ENCODE measurements at regions not wholly inside any gene's neighbourhood (a gene's known extent, or its start where the extent isn't known, plus 50 kb on each side); places are given as distances from the start of the nearest gene placed in this dataset.

GRCh38 chr14:101500061-101500460 lies 61.2 kb upstream of the DIO3 start:
- DNase-seq (ENCODE audit: low read depth in 2 of 2), result no peak

- no peak for DNase-seq (ENCODE audit: low read depth in 2 of 2)
These were observed 60.6 kb upstream of the DIO3 start for GRCh38 chr14:101500681-101501080.

DNA sequence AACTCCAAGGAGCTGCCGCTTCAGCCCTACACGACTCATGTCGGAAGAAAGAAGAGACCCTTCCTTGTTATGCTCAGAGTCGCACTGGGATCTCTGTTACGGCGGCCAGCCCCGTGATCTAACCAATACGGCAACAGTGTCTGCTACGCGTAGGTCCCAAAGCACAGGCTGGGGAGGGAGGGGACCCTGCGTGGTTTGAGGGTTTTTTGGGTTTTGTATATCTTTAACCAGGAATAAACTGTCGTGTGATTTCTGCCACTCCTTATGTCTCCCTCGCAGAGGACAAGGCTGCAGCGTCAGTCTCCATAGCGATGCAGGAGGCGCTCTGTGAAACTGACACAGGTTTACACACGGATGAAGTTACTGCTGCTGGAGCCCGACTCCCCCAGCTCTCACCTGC lies 60.0 kb upstream of the DIO3 start:
- no peak for DNase-seq (ENCODE audit: low read depth in 2 of 2)

DNA sequence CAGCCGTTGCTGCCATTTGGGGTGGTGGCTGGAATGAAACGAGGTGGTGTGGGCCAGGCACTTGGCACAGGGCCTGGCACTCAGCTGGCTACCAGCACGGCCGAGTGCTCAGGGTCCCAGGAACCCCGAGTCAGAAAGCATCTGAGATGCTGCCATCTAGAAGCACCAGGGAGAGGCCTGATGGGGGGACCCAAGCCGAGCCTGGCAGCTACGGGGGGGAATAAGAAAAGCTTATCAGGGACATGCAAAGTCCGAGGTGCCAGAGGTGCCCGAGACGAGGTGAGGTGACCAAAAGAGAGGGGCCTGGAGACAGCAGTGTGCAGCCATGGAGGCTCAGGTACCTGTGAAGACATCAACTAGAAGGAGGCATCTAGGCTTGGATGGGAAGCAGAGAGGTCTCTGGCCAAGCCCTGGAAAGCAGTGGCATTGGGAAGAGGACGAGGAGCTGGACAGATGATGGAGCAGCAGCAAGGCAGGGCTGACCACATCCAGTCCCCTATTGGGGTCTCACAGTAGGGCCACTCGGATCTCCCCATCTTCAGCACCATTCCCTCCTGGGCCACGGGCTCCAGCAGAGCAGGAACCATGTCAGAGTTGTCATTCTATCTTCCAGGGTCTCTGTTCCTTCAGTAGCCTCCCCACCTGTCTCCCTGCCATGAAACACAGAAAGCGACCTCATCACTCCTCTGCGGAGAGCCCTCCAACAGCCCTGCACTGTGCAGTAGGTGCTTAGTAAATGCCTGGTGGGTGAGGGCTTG lies 59.3 kb upstream of the DIO3 start:
- no peak for DNase-seq (ENCODE audit: low read depth in 2 of 2)

DNA sequence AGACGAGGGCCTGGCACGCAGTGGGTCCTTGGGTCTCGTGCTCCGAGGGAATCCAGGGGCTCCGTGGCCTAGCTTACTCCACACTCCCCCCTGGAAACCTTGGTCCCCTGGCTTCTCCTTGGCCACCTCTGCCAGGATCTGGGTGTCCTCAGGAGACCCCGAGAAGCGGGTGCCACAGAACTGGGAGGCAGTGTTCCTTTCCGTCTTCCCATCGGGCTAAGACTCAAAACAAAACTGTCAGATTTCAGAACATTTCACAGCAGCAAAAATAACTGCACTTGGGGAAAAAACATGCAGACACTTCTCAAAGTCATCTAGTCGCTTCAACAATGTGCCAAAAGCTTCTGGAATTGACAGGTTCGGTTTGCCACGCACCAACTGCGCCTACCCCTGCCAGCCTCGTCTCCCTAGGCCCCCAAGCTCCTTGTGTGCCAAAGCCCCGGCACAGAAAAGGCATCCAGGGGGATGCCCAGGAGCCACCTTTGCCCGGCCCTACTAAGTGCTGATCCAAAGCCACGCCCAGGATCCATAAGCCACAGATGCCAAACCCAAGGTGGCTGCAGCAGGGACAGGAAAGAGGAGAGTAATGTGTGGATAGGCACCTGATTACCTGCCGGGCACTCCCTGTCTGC lies 58.4 kb upstream of the DIO3 start:
- DNase-seq (ENCODE audit: low read depth in 2 of 2), result no peak

- no peak for DNase-seq (ENCODE audit: low read depth in 2 of 2)
These were observed 57.7 kb upstream of the DIO3 start for GRCh38 chr14:101503431-101504095.

GRCh38 chr14:101504096-101504948 lies 57.0 kb upstream of the DIO3 start:
- no peak for DNase-seq (ENCODE audit: low read depth in 2 of 2)

GRCh38 chr14:101505236-101505970 lies 55.9 kb upstream of the DIO3 start:
- no peak for DNase-seq (ENCODE audit: low read depth in 2 of 2)

DNA sequence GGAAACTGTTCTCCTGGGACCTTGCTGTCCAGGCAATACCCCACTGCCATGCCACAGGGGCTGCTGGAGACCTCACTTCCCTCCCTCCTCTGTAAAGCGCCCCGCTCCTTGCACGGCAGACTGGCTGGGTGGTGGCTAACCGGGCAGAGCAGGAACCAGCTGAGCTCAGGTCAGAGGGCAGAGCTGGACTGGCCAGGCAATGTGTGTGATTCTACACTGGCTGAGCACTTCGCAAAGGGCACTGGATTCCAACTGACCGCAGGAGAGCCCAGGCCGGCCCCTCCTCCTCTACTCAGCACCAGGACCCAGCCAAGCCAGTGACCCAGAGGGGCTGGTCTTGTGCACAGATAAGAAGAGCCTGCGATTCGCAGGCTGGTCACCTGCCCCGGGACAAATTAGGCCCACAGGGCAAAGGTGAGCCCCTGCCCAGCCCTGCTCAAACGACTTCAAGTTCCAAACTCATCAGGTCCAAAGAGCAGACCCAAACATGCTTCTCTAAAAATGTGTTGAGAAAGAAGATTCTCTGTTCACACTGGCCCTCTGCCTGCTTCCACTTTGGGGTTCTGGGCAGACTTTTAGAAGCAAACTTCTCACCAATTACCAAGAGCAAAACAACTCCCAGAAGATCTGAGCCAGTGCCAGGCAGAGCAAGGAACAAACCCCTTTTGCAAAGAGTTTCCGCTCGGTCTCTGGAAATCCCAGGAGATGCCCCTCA lies 54.9 kb upstream of the DIO3 start:
- no peak for DNase-seq (ENCODE audit: low read depth in 2 of 2)

DNA sequence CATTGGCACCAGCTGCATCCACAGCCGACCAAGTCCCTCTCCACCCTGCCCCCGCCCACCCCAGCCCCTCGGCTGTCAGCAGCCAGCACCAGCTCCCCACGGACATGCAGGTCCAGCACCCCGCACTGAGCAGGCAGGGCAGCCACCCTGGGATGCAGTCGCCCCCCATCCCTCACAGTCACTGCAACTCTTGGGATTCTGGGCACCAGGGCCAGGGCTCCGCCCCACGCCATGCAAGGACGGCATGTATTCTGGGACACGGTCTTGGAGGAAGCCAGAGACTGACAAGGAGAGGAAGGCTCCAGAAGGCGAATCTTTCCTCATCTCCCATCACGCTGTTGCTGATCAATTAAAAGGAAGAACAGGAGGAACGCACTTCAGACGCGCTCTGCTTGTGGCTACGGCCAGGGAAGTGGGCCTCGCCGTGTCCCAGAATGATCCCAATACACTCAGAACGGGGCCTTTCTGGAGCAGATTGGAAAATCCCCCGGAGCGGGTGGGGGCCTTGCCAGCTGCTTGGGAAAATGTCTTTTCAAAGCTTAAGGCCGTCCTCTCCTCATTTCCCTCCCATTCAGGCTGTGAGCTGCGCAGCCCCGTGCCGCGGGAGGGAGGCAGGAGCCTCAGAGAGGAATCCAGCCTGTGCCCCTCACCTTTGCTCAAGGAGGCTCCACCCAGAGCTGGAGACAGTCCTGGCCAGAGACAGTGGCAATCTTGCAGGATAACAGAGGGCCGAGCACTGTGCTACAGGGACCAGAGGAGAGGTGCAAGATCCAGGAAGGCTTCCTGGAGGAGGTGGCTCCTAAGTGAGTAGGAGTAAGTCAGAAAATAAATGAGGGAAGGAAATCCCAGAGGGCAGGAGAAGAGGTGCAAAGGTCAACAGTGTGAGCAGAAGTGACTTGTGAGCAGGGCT lies 54.1 kb upstream of the DIO3 start:
- no peak for DNase-seq (ENCODE audit: low read depth in 2 of 2)

GRCh38 chr14:101507836-101508150 lies 53.5 kb upstream of the DIO3 start:
- no peak for DNase-seq (ENCODE audit: low read depth in 2 of 2)

DNA sequence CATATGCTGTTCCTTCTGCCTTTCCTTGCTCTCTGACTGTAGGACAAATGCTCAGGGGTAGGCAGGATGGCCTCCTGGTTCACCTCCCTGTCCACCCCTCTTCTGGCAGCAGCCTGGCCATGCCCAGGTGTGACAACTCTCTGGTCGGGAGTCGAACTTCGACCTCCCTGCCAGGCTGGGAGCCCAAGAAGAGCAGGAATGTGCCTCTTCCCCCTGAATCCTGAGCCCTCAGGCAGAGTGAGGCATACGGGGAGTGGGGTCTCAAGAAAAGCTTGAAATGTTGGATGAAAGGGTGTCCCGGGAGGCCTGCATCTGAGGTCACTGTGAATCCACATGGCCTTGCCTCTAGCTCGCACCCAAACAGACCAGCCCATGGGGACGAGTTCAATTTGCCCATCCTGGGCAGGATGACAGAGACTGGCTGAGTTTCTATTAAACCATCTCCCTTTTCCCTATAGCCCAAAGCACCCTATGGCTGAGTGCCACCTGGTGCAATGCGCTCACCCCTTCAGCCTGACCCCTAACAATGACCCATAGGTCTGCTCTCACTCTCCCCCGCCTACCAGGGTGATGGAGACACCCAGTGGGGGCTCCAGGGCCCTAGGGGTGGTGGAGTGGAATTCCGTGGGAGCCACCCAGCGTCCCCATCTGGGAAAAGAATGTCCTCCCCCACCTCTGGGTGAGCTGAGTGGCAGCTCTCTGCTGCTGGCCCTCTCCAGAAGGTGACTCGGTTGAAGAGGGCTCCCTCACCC lies 52.9 kb upstream of the DIO3 start:
- no peak for DNase-seq (ENCODE audit: low read depth in 2 of 2)

DNA sequence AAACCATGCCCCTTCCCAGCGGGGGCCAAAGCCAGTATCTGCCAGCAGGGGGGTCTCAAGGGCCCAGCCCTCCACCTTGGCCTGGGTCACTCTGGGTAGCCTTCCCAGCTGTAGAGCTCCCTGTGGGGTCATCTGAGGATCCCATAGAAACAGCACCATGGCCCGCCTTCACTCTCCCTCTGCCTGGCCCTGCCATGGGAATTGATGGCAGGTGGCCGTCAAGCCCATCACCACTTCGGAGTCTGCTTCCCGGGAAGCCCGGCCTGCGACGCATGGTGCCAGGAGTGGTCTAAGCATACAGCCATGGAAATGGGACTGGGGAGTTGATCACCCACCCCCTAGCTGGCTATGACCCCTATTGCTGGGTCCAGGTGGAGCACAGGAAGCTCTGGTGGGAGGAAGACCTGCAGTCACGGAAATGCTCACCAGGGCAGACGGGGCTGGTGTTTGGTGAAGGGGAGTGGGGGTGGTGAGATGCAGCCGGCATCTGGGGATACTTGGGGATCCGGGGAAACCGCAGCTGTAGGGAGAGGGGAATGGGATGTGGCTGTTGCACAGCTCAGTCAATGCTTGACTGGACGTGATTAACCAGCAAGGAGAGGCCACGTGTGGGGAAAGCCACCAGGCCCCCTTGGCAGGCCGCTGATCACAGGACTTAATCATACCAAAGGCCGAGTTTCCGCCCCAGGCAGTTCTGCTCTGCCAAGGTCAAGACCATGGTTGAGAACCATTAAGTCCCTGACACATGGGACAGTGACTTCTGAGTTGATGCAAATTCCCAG lies 52.2 kb upstream of the DIO3 start:
- no peak for DNase-seq (ENCODE audit: low read depth in 2 of 2)

DNA sequence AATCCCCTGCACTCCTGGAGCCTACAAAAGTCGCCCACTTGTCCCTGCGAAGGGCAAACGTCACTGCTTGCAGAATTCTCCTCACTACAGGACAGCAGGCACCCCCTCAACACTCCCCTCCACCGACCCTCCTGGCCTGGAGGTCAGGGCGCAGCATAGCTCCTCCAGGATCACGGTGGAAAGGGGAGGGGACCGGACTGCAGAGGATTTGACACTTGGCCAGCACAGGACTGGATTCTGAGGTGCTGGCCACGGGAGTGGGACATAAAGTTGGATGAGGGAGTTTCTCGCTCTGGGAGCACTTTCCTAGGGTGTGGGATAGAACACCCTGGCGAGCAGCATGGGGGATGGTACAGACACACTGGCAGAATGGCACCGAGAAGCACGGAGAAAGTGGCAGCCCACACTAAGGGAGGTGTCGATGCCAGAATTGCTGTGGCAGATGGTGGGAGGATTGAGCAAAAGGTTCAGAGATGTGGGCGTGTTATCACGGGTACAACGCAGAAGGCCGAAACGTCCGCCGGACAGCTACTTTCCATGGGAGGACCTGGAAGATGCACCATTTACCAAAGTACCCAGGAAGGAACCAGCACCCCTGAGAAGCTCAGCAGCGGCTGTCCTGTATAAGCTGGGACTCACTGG lies 51.4 kb upstream of the DIO3 start:
- DNase-seq (ENCODE audit: low read depth in 2 of 2), result no peak

DNA sequence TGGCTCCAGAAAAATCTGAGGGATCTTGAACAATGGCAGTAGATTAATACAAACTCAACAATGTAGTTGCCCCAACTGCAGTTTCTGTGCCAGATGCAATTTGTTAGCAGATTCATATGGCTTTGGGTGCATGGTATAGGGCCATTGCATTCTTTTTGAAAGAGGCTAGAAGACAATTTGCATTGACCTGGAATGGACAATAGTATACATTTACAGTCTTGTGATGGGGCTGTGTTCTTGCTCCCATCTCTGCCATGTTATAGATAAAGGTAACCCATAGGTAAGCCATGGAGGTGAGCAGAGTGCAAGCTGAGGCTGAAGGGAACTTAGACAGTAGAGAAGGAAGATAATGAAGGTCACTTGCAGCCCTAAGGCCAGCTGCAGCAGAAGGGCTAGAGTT lies 50.1 kb upstream of the DIO3 start:
- no peak for DNase-seq (ENCODE audit: low read depth in 2 of 2)

Measured in stimulated activated CD8-positive, alpha-beta memory T cell treated with anti-CD3 and anti-CD28 coated beads, Interleukin-2, amount 100 ng/mL, for 48 hours (primary cell).